Upper lobe of left lung (tissue), 6 donors: ENCODE measurements at regions not wholly inside any gene's neighbourhood (a gene's known extent, or its start where the extent isn't known, plus 50 kb on each side); places are given as distances from the start of the nearest gene placed in this dataset.

Experiments
- ATAC-seq, 2 donors: fragments of 200-7000 bp; cut with Tn5 transposase; one replicate each; pipeline ENCODE4 v1.9.1; 2022; ENCODE audit warnings: mild to moderate bottlenecking in 2 of 2, moderate library complexity in 2 of 2; ENCODE audit not compliant: low FRiP score in 2 of 2
- DNase-seq, 2 donors: peaks; one replicate each; pipeline ENCODE4 v3.0.0-alpha.2; 2019 to 2020
- H3K27ac ChIP-seq, 4 donors: fragments of 200-600 bp; sonication (generic); one replicate each; pipeline ENCODE4 v1.5.1; 2016 to 2019
- H3K27me3 ChIP-seq, 4 donors: fragments of 200-600 bp; sonication (generic); one replicate each; pipeline ENCODE4 v1.5.1; 2017 to 2019
- H3K36me3 ChIP-seq, 4 donors: fragments of 200-600 bp; sonication (generic); one replicate each; pipeline ENCODE4 v1.5.1; 2016 to 2019
- H3K4me1 ChIP-seq, 4 donors: fragments of 200-600 bp; sonication (generic); one replicate each; pipeline ENCODE4 v1.5.1; 2018 to 2019
- H3K4me3 ChIP-seq, 4 donors: fragments of 200-600 bp; sonication (generic); one replicate each; pipeline ENCODE4 v1.5.1; 2017 to 2019; ENCODE audit warnings: mild to moderate bottlenecking in 2 of 4, moderate library complexity in 1 of 4
- H3K9me3 ChIP-seq, 4 donors: fragments of 200-600 bp; sonication (generic); one replicate each; pipeline ENCODE4 v1.5.1; 2018 to 2019
- CTCF ChIP-seq, 6 experiments: fragments of 450-650 bp in 4 of 6; fragments of 200-600 bp in 2 of 6; sonication (generic) in 2 of 6; IDR thresholded peaks; one replicate each; pipeline ENCODE4 v1.5.1; 2016 to 2019; ENCODE audit warnings: antibody characterized with exemption in 6 of 6
- EP300 ChIP-seq, 4 donors: sonication (generic); formaldehyde crosslinking; IDR thresholded peaks; one replicate each; pipeline ENCODE4 v1.5.1; 2017; ENCODE audit warnings: antibody characterized with exemption in 4 of 4, control low read depth in 2 of 4
- POLR2A ChIP-seq, 4 donors: fragments of 450-650 bp; IDR thresholded peaks; one replicate each; pipeline ENCODE4 v1.5.1; 2016 to 2017; ENCODE audit warnings: antibody characterized with exemption in 4 of 4, mild to moderate bottlenecking in 2 of 4
- POLR2AphosphoS5 ChIP-seq, 2 donors: sonication (generic); formaldehyde crosslinking; IDR thresholded peaks; one replicate each; pipeline ENCODE4 v1.5.1; 2017; ENCODE audit warnings: antibody characterized with exemption in 2 of 2
- WGBS, 2 donors: methylation state at CpG; one replicate each; pipeline ENCODE4 v1.1.5; 2017 to 2018; 5-methylcytosine and 5-hydroxymethylcytosine counted together
- small RNA-seq, 4 donors: library from RNA; depleted of rRNA; stranded (forward); fragments of <200 nt; gene quantifications; one replicate each; pipeline ENCODE3, GENCODE V24; 2016
- donor health status: DM: no; HTN: no; CAD: no; lungs with moderate emphysema.
- donor health status: DM: no; HTN: yes; CAD: no; lungs with severe emphysema.

GRCh38 chr3:16121391-16121790 lies 53.1 kb upstream of the GALNT15 start:
- ATAC-seq (no peak), DNase-seq (no peak)
- Histone ChIP-seq H3K4me1 (no peaks in the 10 kb centered on the region), H3K36me3 (no peaks in the 10 kb centered on the region), H3K27ac (no peak overlapping the region), H3K4me3 (no peak overlapping the region), H3K9me3 (no peaks in the 10 kb centered on the region), H3K27me3 (no peaks in the 10 kb centered on the region)
- whole genome bisulfite sequencing, 2 donors, result 47 to 80% methylated on average over 1 of the region's 1 CpG
- TF ChIP-seq CTCF (IDR thresholded peaks at IDR 0.05) (no peak), POLR2A (IDR thresholded peaks at IDR 0.05) (no peak), POLR2AphosphoS5 (IDR thresholded peaks at IDR 0.05) (no peak), EP300 (IDR thresholded peaks at IDR 0.05) (no peak)

GRCh38 chr3:16122155-16122554 lies 52.3 kb upstream of the GALNT15 start:
- no peaks in the 10 kb centered on the region for H3K4me1 ChIP-seq
- ATAC-seq, result no peak
- H3K4me3 ChIP-seq, result no peak overlapping the region
- H3K27ac ChIP-seq, result no peak overlapping the region
- WGBS, 2 donors, result 64 to 84% methylated on average over 2 of the region's 2 CpGs
- TF ChIP-seq POLR2A (IDR thresholded peaks at IDR 0.05), result no peak
- TF ChIP-seq CTCF (IDR thresholded peaks at IDR 0.05), result no peak
- TF ChIP-seq EP300 (IDR thresholded peaks at IDR 0.05), result no peak
- TF ChIP-seq POLR2AphosphoS5 (IDR thresholded peaks at IDR 0.05), result no peak
- H3K36me3 ChIP-seq, result no peaks in the 10 kb centered on the region
- H3K27me3 ChIP-seq, result no peaks in the 10 kb centered on the region
- no peak for DNase-seq
- no peaks in the 10 kb centered on the region for H3K9me3 ChIP-seq

GRCh38 chr3:16122661-16123060 lies 51.8 kb upstream of the GALNT15 start:
- 81 to 86% methylated on average over 2 of the region's 2 CpGs for WGBS, 2 donors
- H3K4me1 ChIP-seq, result no peaks in the 10 kb centered on the region
- no peak for ATAC-seq
- no peaks in the 10 kb centered on the region for H3K36me3 ChIP-seq
- H3K9me3 ChIP-seq, result no peaks in the 10 kb centered on the region
- TF ChIP-seq POLR2A (IDR thresholded peaks at IDR 0.05), result no peak
- TF ChIP-seq POLR2AphosphoS5 (IDR thresholded peaks at IDR 0.05), result no peak
- TF ChIP-seq EP300 (IDR thresholded peaks at IDR 0.05), result no peak
- TF ChIP-seq CTCF (IDR thresholded peaks at IDR 0.05), result no peak
- no peak overlapping the region for H3K27ac ChIP-seq
- no peaks in the 10 kb centered on the region for H3K27me3 ChIP-seq
- DNase-seq, result no peak
- no peak overlapping the region for H3K4me3 ChIP-seq

GRCh38 chr3:16124636-16125035 lies 49.8 kb upstream of the GALNT15 start:
- ATAC-seq, result peak in 1 of 2 donors; percentile 74
- H3K4me1 ChIP-seq, result no peaks in the 10 kb centered on the region
- no peaks in the 10 kb centered on the region for H3K27me3 ChIP-seq
- H3K36me3 ChIP-seq, result no peaks in the 10 kb centered on the region
- TF ChIP-seq CTCF (IDR thresholded peaks at IDR 0.05), result no peak
- TF ChIP-seq POLR2AphosphoS5 (IDR thresholded peaks at IDR 0.05), result no peak
- no peak for TF ChIP-seq POLR2A (IDR thresholded peaks at IDR 0.05)
- TF ChIP-seq EP300 (IDR thresholded peaks at IDR 0.05), result no peak
- DNase-seq, result no peak
- H3K27ac ChIP-seq, result no peak overlapping the region
- H3K4me3 ChIP-seq, result no peak overlapping the region
- no peaks in the 10 kb centered on the region for H3K9me3 ChIP-seq
- WGBS, 2 donors, result 90% methylated on average over 2 of the region's 2 CpGs

Small RNA genes in the stretch of these regions (small RNA-seq; reads per million reads assigned to genes)
- gene MIR563, result 0 reads per million in 4 donors
